ENCODE measurements at regions not wholly inside any gene's neighbourhood (a gene's known extent, or its start where the extent isn't known, plus 50 kb on each side); places are given as distances from the start of the nearest gene placed in this dataset.

DNA sequence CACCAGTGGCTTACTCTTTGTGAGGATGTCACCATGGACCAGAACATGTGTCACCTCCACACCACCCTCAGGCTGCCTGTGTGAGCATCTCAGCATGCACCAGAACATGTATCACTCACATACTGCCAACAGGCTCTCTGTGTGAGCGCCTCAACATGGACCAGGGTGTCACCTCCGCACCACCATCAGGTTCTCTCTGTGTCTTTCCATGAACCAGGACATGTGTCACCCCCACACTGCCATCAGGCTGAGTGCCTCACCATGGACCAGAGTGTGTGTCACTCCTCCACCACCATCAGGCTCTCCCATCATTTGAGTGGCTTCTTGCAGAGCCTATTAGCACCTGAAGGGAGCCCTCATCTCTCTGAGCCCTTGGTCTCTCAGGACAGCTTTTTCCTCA is 125.2 kb downstream of the ZNF648 start:
- TF ChIP-seq, protein P1, sequence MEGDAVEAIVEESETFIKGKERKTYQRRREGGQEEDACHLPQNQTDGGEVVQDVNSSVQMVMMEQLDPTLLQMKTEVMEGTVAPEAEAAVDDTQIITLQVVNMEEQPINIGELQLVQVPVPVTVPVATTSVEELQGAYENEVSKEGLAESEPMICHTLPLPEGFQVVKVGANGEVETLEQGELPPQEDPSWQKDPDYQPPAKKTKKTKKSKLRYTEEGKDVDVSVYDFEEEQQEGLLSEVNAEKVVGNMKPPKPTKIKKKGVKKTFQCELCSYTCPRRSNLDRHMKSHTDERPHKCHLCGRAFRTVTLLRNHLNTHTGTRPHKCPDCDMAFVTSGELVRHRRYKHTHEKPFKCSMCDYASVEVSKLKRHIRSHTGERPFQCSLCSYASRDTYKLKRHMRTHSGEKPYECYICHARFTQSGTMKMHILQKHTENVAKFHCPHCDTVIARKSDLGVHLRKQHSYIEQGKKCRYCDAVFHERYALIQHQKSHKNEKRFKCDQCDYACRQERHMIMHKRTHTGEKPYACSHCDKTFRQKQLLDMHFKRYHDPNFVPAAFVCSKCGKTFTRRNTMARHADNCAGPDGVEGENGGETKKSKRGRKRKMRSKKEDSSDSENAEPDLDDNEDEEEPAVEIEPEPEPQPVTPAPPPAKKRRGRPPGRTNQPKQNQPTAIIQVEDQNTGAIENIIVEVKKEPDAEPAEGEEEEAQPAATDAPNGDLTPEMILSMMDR (IDR thresholded peaks at IDR 0.05): no peak
- no peak for TF ChIP-seq POLR2AphosphoS5 (IDR thresholded peaks at IDR 0.05)
- no peak for TF ChIP-seq POLR2A (IDR thresholded peaks at IDR 0.05)

Measured in transverse colon (tissue), 4 donors.